ENCODE measurements at regions not wholly inside any gene's neighbourhood (a gene's known extent, or its start where the extent isn't known, plus 50 kb on each side); places are given as distances from the start of the nearest gene placed in this dataset.

- Histone ChIP-seq H3K4me1 (no peaks in the 10 kb centered on the region), H3K36me3 (no peaks in the 10 kb centered on the region), H3K27me3 (no peaks in the 10 kb centered on the region), H3K27ac (no peak overlapping the region), H3K9me3 (no peaks in the 10 kb centered on the region), H3K4me3 (replicated peaks in 1 of 3) (no peak overlapping the region)
- WGBS, 2 donors = 43 to 74% methylated on average over 2 of the region's 2 CpGs
- intact Hi-C loops (cut with DNase I) = no loop called here
- no peak for DNase-seq
- TF ChIP-seq CTCF (IDR thresholded peaks at IDR 0.05) (no peak), POLR2A (IDR thresholded peaks at IDR 0.05) (no peak)
Measured at GRCh38 chr1:34306568-34306967, 129.9 kb downstream of the C1orf94 start.

GRCh38 chr1:34312359-34312758 is 135.7 kb downstream of the C1orf94 start:
- no peak overlapping the region for H3K4me3 ChIP-seq (replicated peaks in 1 of 3)
- WGBS, 2 donors = 50 to 65% methylated on average over 1 of the region's 1 CpG
- peaks cover 0 to 3% of the 10 kb centered on the region in 2 donors for H3K4me1 ChIP-seq
- H3K27me3 ChIP-seq = no peaks in the 10 kb centered on the region
- TF ChIP-seq POLR2A (IDR thresholded peaks at IDR 0.05) (no peak), CTCF (IDR thresholded peaks at IDR 0.05) (no peak)
- H3K27ac ChIP-seq = no peak overlapping the region
- intact Hi-C loops (cut with DNase I) = no loop called here
- no peaks in the 10 kb centered on the region for H3K9me3 ChIP-seq
- no peaks in the 10 kb centered on the region for H3K36me3 ChIP-seq
- DNase-seq = no peak

GRCh38 chr1:34315974-34316373 is 139.3 kb downstream of the C1orf94 start:
- no peaks in the 10 kb centered on the region for H3K27me3 ChIP-seq
- WGBS, 2 donors = 54 to 73% methylated on average over 1 of the region's 1 CpG
- intact Hi-C loops (cut with DNase I) = no loop called here
- no peak overlapping the region for H3K27ac ChIP-seq
- no peak for DNase-seq
- no peaks in the 10 kb centered on the region for H3K9me3 ChIP-seq
- no peak for TF ChIP-seq CTCF (IDR thresholded peaks at IDR 0.05)
- no peak for TF ChIP-seq POLR2A (IDR thresholded peaks at IDR 0.05)
- no peak overlapping the region for H3K4me3 ChIP-seq (replicated peaks in 1 of 3)
- peaks cover 8 to 14% of the 10 kb centered on the region in 2 donors for H3K4me1 ChIP-seq
- H3K36me3 ChIP-seq = no peaks in the 10 kb centered on the region

- Histone ChIP-seq H3K27me3 (no peaks in the 10 kb centered on the region), H3K4me1 (peaks cover 8 to 14% of the 10 kb centered on the region in 2 donors), H3K27ac (no peak overlapping the region), H3K9me3 (no peaks in the 10 kb centered on the region), H3K36me3 (no peaks in the 10 kb centered on the region), H3K4me3 (replicated peaks in 1 of 3) (no peak overlapping the region)
- TF ChIP-seq CTCF (IDR thresholded peaks at IDR 0.05) (no peak), POLR2A (IDR thresholded peaks at IDR 0.05) (no peak)
- intact Hi-C loops (cut with DNase I) = no loop called here
- DNase-seq = no peak
Measured at GRCh38 chr1:34316773-34317172, 140.1 kb downstream of the C1orf94 start.

- H3K9me3 ChIP-seq = no peaks in the 10 kb centered on the region
- no peak for TF ChIP-seq CTCF (IDR thresholded peaks at IDR 0.05)
- no peak for TF ChIP-seq POLR2A (IDR thresholded peaks at IDR 0.05)
- H3K36me3 ChIP-seq = no peaks in the 10 kb centered on the region
- peaks cover 8 to 14% of the 10 kb centered on the region in 2 donors for H3K4me1 ChIP-seq
- no peak overlapping the region for H3K27ac ChIP-seq
- intact Hi-C loops (cut with DNase I) = no loop called here
- H3K27me3 ChIP-seq = no peaks in the 10 kb centered on the region
- H3K4me3 ChIP-seq (replicated peaks in 1 of 3) = no peak overlapping the region
- WGBS, 2 donors = 65 to 80% methylated on average over 4 of the region's 4 CpGs
- DNase-seq = no peak
Measured at GRCh38 chr1:34319218-34319617, 142.5 kb downstream of the C1orf94 start.

All from thyroid gland (tissue), 4 donors.